CD4-positive, alpha-beta T cell treated with Interleukin-10 for 1 hour (primary cell): ENCODE measurements at regions not wholly inside any gene's neighbourhood (a gene's known extent, or its start where the extent isn't known, plus 50 kb on each side); places are given as distances from the start of the nearest gene placed in this dataset.
"Not testable (repeated sequence)": the region's sequence is repeated elsewhere in the genome, so short reads cannot be mapped to it uniquely, and the experiment has no call there.

Source experiments
- DNase-seq: peaks from one replicate; pipeline ENCODE4 v3.0.0-alpha.2; 2020

DNA sequence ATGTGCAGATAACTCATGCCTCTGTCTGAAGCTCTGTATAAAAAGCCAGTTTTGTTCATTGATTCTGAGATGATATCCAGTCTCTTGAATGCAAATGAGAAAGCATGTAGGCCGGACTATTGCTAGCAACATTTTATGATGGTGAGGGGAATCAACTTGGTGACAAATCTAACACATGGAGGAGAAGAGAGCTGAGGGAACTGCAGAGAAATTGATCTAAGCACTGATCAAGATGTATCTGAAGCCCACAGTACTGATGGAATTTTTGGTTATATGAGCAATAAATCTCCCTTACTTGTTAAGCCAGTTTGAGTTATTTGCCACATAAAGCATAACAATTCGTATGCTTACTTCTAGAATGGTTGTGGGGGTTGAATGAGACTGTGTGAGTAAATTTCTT lies 295.6 kb upstream of the DDHD1 start:
- no peak for DNase-seq

GRCh38 chr14:53444677-53445312 lies 291.7 kb upstream of the DDHD1 start:
- DNase-seq: no peak

DNA sequence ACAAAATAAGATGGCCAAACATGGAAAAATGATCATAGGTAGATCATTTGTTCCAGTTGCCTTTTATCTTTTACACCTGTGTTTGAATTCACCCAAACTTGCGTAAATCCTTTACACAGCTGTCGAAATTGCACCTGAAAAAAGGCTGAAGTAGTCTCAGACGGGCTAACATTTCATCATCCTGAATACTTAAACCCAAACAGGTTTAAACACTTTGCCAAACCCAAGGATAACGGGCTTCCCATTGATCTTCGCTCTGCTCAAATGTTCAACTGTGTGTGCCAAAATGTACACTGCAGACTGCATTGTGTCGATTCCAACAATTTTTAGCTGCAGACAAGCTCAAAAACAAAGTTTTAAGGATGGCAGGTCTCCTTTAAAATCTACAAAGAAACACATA lies 288.7 kb upstream of the DDHD1 start:
- DNase-seq: no peak

GRCh38 chr14:53437858-53438257 lies 284.7 kb upstream of the DDHD1 start:
- no peak for DNase-seq

DNA sequence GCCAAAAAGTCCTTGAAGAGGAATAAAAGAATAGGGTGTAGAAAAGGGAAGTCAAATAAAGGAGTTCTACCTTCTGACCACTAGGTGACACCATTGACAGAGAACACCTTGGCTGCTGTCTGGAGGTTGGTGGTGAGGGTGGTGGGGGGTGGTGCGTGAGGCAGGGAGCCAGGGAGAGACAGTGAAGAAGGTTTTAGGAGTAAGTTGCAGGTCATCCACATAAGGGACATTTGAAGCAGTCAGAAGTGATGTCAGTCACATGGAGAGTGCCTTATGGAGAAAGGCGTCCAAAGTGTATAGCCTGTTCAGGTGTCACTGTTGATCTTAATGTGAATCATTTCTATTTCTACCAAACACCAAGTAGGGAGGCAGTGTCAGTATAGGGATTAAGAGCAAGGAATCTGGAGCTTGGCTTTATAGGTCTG lies 279.3 kb upstream of the DDHD1 start:
- no peak for DNase-seq

GRCh38 chr14:53430870-53431269 lies 277.7 kb upstream of the DDHD1 start:
- no peak for DNase-seq

- DNase-seq: no peak
Measured at GRCh38 chr14:53412819-53413675, 259.9 kb upstream of the DDHD1 start.

DNA sequence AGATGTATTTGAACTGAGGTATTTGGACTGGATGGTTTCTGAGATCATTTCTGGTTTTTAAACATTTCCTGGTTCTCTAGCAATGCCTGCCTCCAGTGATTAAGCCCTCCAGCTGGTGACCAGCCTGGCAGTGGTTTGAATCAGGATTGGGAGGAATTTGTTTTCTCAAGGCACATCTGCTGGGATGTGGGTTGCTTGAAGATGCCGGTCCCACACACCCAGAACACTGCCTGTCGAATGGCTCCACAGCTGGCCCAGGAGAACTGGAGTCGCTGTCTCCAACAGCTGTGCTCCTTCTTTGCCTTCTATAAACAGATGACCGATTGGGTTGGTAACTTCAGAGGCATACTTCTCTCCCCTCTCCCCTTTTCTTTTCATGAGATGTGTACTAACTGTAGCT lies 258.0 kb upstream of the DDHD1 start:
- DNase-seq: no peak

DNA sequence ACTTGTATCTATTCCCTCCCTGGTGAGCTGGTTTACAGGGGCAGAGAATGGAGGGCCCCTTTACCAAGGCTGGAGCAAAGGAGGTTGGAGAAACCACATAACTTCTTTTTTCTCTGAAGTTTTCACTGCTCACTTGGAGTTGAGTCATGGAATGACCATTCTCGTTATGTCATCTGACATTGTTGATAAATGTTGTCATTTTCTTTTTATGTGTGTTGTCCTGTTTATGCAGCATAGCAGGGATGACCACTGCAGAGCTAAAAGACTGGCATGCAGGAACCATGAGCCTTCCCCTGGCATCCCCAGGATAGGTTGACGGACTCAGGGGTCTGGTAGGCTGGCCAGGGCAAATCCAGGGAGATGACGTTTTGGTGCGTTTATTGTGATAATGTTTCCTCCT lies 256.8 kb upstream of the DDHD1 start:
- no peak for DNase-seq

DNA sequence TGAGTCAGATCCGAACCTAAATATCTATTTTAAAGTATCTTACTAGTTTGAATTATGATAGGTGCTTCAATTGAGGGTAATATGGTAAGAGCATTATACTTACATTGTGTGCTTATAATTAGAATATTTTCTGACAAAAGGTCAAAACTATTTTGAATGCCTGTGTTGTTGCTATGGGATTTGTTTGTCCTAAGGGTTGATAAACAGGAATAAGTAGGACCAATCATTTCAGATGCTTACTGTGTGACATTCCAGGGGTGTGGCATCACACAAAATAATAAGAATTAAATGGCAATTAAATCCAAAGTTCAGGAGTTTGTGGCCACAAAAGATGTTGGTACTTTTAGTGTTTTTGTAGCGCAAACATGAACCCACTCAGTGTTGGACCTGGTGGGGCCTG lies 256.2 kb upstream of the DDHD1 start:
- no peak for DNase-seq

DNA sequence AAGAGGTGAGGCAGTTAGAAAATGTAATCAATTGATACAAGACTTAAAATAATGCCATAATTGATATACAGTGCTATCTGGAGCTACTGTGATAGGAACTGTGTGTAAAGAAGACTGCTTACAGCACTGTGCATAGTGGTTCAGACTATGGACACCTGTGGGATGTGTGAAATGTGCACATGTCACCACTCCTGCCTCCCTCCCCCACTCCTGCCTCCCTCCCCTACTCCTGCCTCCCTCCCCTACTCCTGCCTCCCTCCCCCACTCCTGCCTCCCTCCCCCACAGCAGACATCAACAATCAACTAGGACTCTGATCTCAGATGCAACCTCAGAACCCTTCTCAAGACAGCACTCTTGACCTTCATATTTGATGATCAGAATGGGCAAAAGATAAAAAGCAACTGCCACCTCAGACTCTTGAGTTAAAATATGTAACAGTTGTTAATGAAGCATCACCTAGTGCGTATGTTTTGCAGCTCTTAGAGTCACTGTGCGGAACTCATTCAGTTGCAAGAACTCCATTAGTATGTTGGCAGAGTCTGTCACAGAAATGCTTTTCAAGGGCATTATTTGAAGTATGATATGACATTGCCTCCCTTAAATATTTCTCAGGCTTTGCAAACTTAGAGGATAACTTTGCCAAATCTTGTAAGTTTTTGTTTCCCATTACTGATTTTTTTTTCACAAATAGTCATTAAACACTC lies 255.2 kb upstream of the DDHD1 start:
- DNase-seq: no peak

DNA sequence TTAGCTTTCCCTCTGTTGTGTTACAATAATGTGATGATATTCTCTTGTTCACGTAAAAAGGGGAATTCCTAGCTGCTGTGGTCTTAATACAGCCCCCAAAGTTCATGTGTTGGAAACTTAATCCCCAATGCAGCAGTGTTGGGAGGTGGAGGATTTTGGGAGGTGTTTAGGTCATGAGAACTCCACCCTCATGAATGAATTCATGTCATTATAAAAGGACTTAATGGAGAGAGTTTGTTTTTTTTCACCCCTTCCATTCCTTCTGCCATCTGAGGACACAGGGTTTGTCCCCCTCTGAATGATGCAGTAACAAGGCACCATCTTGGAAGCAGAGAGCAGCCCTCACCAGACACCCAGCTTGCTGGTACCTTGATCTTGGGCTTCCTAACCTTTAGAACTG lies 253.4 kb upstream of the DDHD1 start:
- DNase-seq: no peak

DNA sequence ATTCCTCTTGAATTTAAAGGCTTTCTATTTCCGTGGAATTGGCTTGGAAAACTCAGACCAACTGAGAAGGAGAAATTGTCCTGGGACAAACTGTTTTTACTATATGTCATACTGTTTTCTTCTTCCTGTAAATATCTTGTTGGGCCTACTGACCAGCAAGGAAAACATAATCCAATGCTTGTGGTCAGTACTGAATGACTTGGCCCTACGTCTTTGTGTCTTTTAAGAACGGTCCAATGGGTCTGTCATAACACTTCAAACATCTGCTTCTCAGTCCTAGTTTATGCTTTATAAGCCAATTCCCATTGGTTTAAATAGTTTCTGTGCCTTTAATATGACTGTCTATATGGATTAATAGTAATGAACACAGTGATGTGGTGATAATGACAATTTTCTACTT lies 248.5 kb upstream of the DDHD1 start:
- no peak for DNase-seq

GRCh38 chr14:53399057-53399456 lies 245.9 kb upstream of the DDHD1 start:
- DNase-seq: no peak

DNA sequence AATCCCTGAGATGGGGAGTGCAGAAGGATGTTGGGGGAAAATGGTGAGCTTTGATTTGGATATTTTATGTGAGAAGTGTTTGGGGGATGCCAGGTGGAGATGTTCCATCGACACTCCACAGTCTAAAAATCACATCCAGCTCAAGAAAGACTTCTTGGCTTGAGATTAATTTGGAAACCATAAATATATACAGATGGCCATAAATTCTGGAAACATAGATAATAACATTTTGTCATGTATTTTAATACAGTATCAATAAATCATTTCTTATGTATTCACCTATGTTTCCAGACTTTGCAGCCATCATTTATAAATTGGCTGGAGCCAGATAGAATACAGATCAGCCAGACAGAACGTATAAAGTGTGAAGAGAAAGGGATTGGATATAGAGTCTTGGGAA lies 245.5 kb upstream of the DDHD1 start:
- no peak for DNase-seq

GRCh38 chr14:53395267-53395666 lies 242.1 kb upstream of the DDHD1 start:
- not testable (repeated sequence) for DNase-seq

GRCh38 chr14:53391631-53392285 lies 238.6 kb upstream of the DDHD1 start:
- no peak for DNase-seq

DNA sequence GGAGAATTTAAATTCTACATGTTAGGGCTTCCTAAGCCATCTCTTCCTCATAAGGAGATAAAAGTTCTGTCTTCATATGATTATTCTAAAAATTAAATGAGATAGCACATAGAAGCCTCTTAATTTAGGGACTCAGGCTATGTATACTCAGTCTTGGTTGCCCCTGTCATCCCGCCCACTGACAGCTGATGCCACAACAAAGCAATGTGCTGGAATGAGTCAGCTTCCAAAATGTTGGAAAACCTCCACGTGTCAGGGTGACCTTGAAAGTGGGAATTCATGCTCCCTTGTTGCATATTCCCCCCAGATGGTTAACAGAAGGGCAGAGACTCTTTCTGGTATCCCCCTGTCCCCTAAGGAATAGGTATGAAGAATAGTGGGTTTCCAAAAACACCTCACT lies 238.0 kb upstream of the DDHD1 start:
- DNase-seq: no peak

DNA sequence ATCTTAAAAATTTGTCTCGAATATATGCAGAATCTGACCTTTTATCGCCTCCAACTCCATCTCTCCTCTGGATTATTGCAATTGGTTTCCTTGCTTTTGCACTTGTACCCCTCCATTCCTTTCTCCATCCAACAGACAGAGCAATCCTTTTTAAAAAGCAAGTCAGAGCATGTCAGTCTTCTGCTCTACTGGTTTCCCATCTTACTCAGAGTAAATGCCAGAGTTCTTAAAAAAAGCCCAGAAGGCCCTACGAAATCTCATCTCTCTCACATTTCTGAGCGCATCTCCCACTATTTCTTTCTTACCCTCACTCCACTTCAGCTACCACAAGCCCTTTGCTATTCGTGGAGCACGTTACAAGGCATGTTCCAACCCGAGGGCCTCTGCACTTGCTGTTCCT lies 236.9 kb upstream of the DDHD1 start:
- no peak for DNase-seq

DNA sequence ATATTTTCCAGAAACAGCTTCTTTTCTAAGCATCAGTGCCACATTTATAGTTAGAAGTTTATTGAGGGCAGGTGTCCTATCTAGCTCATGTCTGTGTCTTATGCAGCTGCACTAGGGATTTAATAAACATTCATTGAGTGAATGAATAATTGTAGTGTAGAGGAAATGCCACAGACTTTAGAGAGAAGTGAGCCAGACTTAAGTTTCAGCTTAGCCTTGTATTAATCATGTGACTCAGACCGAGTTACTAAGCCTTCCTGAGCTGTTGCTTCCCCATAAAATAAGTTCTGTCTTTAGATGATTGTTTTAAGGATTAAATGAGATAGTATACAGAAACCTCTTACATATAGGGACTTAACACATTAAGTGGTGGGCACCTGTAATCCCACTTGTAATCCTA lies 236.1 kb upstream of the DDHD1 start:
- DNase-seq: no peak

DNA sequence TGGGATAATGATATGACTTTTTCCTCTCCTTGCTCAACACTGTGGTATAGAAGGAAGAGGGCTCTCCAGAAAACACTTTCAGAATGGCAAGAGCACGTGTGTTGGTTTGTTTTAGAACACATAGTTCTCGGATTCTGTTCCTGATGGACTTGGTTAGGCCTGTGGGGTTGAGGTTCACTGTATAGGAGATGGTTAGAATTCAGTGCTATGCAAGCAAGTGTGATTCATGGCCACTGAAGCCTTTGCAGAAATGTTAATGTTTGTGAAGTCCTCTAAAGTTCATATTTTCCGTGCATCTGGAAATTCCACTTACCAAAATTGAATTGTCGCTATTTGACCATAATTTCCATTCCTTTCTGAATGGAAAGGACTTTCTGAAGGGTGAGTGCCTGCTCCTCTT lies 233.2 kb upstream of the DDHD1 start:
- DNase-seq: no peak

DNA sequence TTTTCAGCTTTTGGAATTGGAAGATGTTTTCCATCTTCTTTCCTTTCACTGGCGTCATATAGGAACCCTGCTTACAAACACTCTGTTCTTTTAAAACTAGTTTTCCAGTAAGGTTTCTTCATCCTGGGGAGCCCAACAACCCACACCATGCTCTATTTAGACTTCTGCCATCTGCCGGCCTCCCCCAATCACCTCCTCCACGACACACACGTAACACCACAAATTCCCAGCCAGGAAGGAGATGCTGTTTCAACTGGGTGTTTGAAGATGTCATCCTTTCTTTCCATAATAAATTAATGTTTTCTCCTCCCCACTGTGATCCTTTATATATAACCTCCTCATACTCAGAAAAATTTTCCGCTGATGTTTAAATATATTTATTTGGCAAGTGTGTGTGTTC lies 231.4 kb upstream of the DDHD1 start:
- no peak for DNase-seq

GRCh38 chr14:53384073-53384472 lies 230.9 kb upstream of the DDHD1 start:
- DNase-seq: no peak

- no peak for DNase-seq
Measured at GRCh38 chr14:53381895-53382294, 228.8 kb upstream of the DDHD1 start.
